Glutamatergic neuron (in vitro differentiated cells): ENCODE measurements at regions not wholly inside any gene's neighbourhood (a gene's known extent, or its start where the extent isn't known, plus 50 kb on each side); places are given as distances from the start of the nearest gene placed in this dataset.
A peak's percentile ranks its signal among the peaks of the same experiment; 100 is the strongest.

ENCODE experiments used
- DNase-seq: peaks from one replicate; pipeline ENCODE4 v3.0.0; 2022
- H3K27ac Mint-ChIP-seq: one replicate; pipeline ENCODE4 v1.8.0; 2020; ENCODE audit warnings: mild to moderate bottlenecking, mixed read lengths, inconsistent platforms; ENCODE audit not compliant: unreplicated experiment
- H3K27me3 Mint-ChIP-seq: one replicate; pipeline ENCODE4 v1.8.0; 2020; ENCODE audit warnings: mild to moderate bottlenecking, moderate library complexity, mixed read lengths, inconsistent platforms; ENCODE audit not compliant: unreplicated experiment
- H3K36me3 Mint-ChIP-seq: one replicate; pipeline ENCODE4 v1.8.0; 2020; ENCODE audit warnings: mild to moderate bottlenecking, mixed read lengths, inconsistent platforms; ENCODE audit not compliant: unreplicated experiment
- H3K4me1 Mint-ChIP-seq: one replicate; pipeline ENCODE4 v1.8.0; 2020; ENCODE audit warnings: mild to moderate bottlenecking, low read depth, mixed read lengths, inconsistent platforms; ENCODE audit not compliant: unreplicated experiment
- H3K4me3 Mint-ChIP-seq: one replicate; pipeline ENCODE4 v1.8.0; 2020; ENCODE audit warnings: mild to moderate bottlenecking, mixed read lengths, inconsistent platforms; ENCODE audit not compliant: unreplicated experiment
- H3K9me3 Mint-ChIP-seq: one replicate; pipeline ENCODE4 v1.8.0; 2020; ENCODE audit warnings: mild to moderate bottlenecking, moderate library complexity, mixed read lengths, inconsistent platforms; ENCODE audit not compliant: unreplicated experiment
- TF ChIP-seq, protein P1 (sequence below): fragments of 200-600 bp; sonication (generic); IDR thresholded peaks from one replicate; pipeline ENCODE4 v1.5.0; 2021; ENCODE audit not compliant: partially characterized antibody, unreplicated experiment

DNA sequence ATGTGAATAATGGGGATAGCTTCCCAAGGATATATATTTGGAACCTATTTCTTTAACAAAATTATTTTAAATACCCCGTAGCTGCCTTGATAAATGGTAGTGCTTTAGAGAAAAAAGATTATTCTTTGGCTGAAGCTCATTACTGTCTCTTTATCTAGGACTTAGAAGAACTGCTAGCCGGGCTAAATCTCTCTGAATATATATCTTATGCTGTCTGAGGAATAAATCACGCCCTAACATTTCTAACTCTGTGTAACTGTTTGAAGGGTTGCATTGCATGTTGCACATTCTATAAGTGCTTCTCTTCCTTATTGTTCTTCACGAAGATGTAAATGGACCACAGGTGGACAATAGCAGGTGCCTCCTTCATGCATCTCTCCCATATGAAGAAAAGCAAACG, 585.0 kb upstream of the ZP4 start:
- TF ChIP-seq, protein P1, sequence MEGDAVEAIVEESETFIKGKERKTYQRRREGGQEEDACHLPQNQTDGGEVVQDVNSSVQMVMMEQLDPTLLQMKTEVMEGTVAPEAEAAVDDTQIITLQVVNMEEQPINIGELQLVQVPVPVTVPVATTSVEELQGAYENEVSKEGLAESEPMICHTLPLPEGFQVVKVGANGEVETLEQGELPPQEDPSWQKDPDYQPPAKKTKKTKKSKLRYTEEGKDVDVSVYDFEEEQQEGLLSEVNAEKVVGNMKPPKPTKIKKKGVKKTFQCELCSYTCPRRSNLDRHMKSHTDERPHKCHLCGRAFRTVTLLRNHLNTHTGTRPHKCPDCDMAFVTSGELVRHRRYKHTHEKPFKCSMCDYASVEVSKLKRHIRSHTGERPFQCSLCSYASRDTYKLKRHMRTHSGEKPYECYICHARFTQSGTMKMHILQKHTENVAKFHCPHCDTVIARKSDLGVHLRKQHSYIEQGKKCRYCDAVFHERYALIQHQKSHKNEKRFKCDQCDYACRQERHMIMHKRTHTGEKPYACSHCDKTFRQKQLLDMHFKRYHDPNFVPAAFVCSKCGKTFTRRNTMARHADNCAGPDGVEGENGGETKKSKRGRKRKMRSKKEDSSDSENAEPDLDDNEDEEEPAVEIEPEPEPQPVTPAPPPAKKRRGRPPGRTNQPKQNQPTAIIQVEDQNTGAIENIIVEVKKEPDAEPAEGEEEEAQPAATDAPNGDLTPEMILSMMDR = no peak
- Mint-ChIP-seq H3K4me3 (no peak overlapping the region), H3K27ac (no peak overlapping the region), H3K27me3 (no peaks in the 10 kb centered on the region), H3K36me3 (no peaks in the 10 kb centered on the region), H3K9me3 (peaks cover 2% of the 10 kb centered on the region), H3K4me1 (peaks cover 15% of the 10 kb centered on the region)
- no peak for DNase-seq

DNA sequence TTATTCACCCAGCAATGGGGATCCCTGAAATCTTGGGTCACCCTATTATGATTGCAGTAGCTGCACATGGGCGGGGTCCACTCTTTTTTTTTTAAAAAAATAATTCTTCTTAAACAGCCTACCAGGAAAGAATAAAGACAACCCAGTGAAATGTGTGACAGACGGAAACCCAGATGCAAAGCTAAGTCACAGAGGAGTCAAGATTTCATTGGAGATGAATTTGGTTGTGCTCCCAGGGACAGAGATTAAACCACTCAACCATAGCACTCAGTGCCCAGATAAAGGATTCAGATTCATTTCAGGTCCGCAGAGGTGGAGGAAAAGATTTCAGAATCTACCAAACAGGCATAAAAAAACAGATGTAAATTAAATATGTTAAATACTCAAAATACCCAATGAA, 583.5 kb upstream of the ZP4 start:
- TF ChIP-seq, protein P1 = no peak
- no peaks in the 10 kb centered on the region for H3K27me3 Mint-ChIP-seq
- peaks cover 14% of the 10 kb centered on the region for H3K4me1 Mint-ChIP-seq
- H3K4me3 Mint-ChIP-seq = peak overlapping the region; percentile 13
- H3K27ac Mint-ChIP-seq = peak overlapping the region; percentile 62
- no peak for DNase-seq
- H3K36me3 Mint-ChIP-seq = no peaks in the 10 kb centered on the region
- H3K9me3 Mint-ChIP-seq = peaks cover 2% of the 10 kb centered on the region

DNA sequence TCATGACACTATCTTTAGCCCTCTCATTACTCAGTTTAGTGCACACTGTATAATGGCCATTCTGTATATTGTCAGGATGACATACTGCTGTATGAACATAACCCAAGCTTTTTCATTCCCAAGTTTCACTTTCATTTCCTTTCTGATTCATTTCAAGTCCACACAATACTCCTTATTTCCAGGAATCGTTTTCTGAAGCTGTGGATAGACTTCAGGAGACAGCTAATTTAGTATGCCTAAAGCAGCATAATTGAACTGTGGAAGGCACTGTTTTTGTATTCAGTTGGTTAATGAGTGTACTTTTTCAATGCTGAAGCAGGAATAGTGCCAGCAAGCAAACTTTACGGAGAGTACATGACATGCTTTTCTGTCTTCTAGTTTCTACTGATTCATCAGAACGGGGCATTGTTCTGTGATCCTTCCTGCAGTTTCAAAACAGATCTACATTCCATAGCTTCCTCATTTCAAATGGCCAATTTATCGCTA, 578.5 kb upstream of the ZP4 start:
- H3K27me3 Mint-ChIP-seq = no peaks in the 10 kb centered on the region
- no peak overlapping the region for H3K4me3 Mint-ChIP-seq
- TF ChIP-seq, protein P1 = no peak
- H3K27ac Mint-ChIP-seq = no peak overlapping the region
- H3K36me3 Mint-ChIP-seq = no peaks in the 10 kb centered on the region
- no peaks in the 10 kb centered on the region for H3K9me3 Mint-ChIP-seq
- DNase-seq = no peak
- no peaks in the 10 kb centered on the region for H3K4me1 Mint-ChIP-seq

DNA sequence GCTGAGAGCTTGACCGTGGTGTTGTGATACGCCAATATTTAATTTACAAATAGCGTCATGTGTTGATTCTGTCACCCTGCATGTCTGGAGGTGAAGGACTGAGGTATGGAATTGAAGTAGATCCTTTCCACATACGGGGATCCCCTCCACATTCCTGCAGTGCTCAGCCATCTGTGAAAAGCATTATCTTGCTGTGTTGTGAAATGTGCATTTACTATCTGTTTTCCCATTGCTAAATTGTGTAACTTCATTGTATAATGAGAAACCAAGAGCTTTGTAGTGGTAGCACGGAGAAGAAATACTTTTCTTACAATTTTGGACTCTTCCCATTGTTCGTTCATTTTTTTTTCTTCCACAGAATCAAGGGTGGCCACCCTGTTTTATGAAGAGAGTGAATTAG, 577.3 kb upstream of the ZP4 start:
- Mint-ChIP-seq H3K9me3 (no peaks in the 10 kb centered on the region), H3K4me1 (no peaks in the 10 kb centered on the region), H3K4me3 (no peak overlapping the region), H3K36me3 (no peaks in the 10 kb centered on the region), H3K27me3 (peaks cover 1% of the 10 kb centered on the region), H3K27ac (no peak overlapping the region)
- DNase-seq = no peak
- TF ChIP-seq, protein P1 = no peak

DNA sequence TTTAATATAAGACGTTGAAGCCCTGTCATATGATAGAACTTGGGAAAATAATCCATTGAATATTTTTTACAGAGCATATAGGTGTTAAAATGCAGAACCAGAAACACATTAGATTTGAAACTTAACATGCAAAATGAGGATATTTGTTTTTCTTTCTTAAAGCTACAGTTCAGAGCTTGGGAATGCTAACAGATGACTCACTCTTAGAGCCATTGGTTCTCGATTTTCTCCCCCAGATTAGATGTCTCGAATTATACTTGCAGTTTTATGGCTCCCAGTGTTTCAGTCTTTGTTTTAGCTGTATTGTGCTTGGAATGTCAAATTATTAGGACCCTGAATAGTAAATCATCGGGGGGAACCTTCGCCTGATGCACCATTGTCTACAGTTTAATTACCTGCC, 575.7 kb upstream of the ZP4 start:
- H3K9me3 Mint-ChIP-seq = no peaks in the 10 kb centered on the region
- peaks cover 1% of the 10 kb centered on the region for H3K27me3 Mint-ChIP-seq
- no peak overlapping the region for H3K4me3 Mint-ChIP-seq
- no peaks in the 10 kb centered on the region for H3K4me1 Mint-ChIP-seq
- H3K27ac Mint-ChIP-seq = no peak overlapping the region
- H3K36me3 Mint-ChIP-seq = no peaks in the 10 kb centered on the region
- no peak for DNase-seq
- TF ChIP-seq, protein P1 = no peak
